SK-N-SH treated with all-trans-retinoic acid at 6 μM for 48 hours (cell line): ENCODE measurements at regions not wholly inside any gene's neighbourhood (a gene's known extent, or its start where the extent isn't known, plus 50 kb on each side); places are given as distances from the start of the nearest gene placed in this dataset.

Experiments used
- ATAC-seq: fragments of 200-7000 bp; cut with Tn5 transposase; 3 replicates; pipeline ENCODE4 v1.9.1; 2020; ENCODE audit warnings: mild to moderate bottlenecking, moderate library complexity
- ARNTL ChIP-seq: fragments of 450-650 bp; formaldehyde crosslinking; IDR thresholded peaks from 2 replicates; pipeline ENCODE4 v1.5.0; 2020; ENCODE audit warnings: low read depth, mild to moderate bottlenecking, moderate library complexity, borderline replicate concordance
- BACH2 ChIP-seq: fragments of 250-450 bp; sonication (Bioruptor Pico); IDR thresholded peaks from 2 replicates; pipeline ENCODE4 v1.9.0; 2021; ENCODE audit warnings: mild to moderate bottlenecking, borderline replicate concordance
- CSDC2 ChIP-seq: fragments of 250-450 bp; sonication (Bioruptor Pico); IDR thresholded peaks from 2 replicates; pipeline ENCODE4 v1.5.0; 2020; ENCODE audit warnings: mild to moderate bottlenecking, moderate library complexity
- ESRRG ChIP-seq: fragments of 250-450 bp; sonication (Bioruptor Pico); IDR thresholded peaks from 2 replicates; pipeline ENCODE4 v1.6.1; 2021; ENCODE audit warnings: mild to moderate bottlenecking
- PATZ1 ChIP-seq: fragments of 250-450 bp; sonication (Bioruptor Pico); IDR thresholded peaks from 2 replicates; pipeline ENCODE4 v1.8.0; 2020; ENCODE audit warnings: mild to moderate bottlenecking, moderate library complexity, borderline replicate concordance
- PPARA ChIP-seq: fragments of 250-450 bp; sonication (Bioruptor Pico); IDR thresholded peaks from 2 replicates; pipeline ENCODE4 v1.5.0; 2020; ENCODE audit warnings: mild to moderate bottlenecking, borderline replicate concordance
- TOX ChIP-seq: fragments of 250-450 bp; sonication (Bioruptor Pico); IDR thresholded peaks from 2 replicates; pipeline ENCODE4 v1.8.0; 2021; ENCODE audit warnings: mild to moderate bottlenecking, moderate library complexity, borderline replicate concordance
- ZC3H10 ChIP-seq: fragments of 250-450 bp; sonication (Bioruptor Pico); IDR thresholded peaks from 2 replicates; pipeline ENCODE4 v1.5.1; 2021; ENCODE audit warnings: mild to moderate bottlenecking, moderate library complexity
- ZFP30 ChIP-seq: fragments of 450-650 bp; formaldehyde crosslinking; IDR thresholded peaks from 2 replicates; pipeline ENCODE4 v1.5.0; 2022; ENCODE audit warnings: mild to moderate bottlenecking, moderate library complexity
- ZNF565 ChIP-seq: fragments of 450-650 bp; formaldehyde crosslinking; conservative IDR thresholded peaks from 2 replicates; pipeline ENCODE4 v1.5.0; 2020; ENCODE audit warnings: low read depth, mild to moderate bottlenecking, moderate library complexity
- ZNF70 ChIP-seq: fragments of 450-650 bp; formaldehyde crosslinking; IDR thresholded peaks from 2 replicates; pipeline ENCODE4 v1.5.0; 2020; ENCODE audit warnings: mild to moderate bottlenecking, moderate library complexity
- ZNF8 ChIP-seq: fragments of 450-650 bp; formaldehyde crosslinking; IDR thresholded peaks from 2 replicates; pipeline ENCODE4 v1.5.0; 2020; ENCODE audit warnings: mild to moderate bottlenecking, moderate library complexity
- TF ChIP-seq, protein P1 (sequence below): fragments of 250-450 bp; sonication (Bioruptor Pico); IDR thresholded peaks from 2 replicates; pipeline ENCODE4 v1.5.1; 2020; ENCODE audit warnings: low read depth, mild to moderate bottlenecking, moderate library complexity
- TF ChIP-seq, protein P2 (sequence below): fragments of 250-450 bp; sonication (Bioruptor Pico); IDR thresholded peaks from 2 replicates; pipeline ENCODE4 v1.5.0; 2020; ENCODE audit warnings: mild to moderate bottlenecking, moderate library complexity
- TF ChIP-seq, protein P3 (sequence below): fragments of 250-450 bp; sonication (Bioruptor Pico); IDR thresholded peaks from 2 replicates; pipeline ENCODE4 v1.8.0; 2021; ENCODE audit warnings: low read depth, mild to moderate bottlenecking, moderate library complexity, borderline replicate concordance

- TF ChIP-seq, protein P1, sequence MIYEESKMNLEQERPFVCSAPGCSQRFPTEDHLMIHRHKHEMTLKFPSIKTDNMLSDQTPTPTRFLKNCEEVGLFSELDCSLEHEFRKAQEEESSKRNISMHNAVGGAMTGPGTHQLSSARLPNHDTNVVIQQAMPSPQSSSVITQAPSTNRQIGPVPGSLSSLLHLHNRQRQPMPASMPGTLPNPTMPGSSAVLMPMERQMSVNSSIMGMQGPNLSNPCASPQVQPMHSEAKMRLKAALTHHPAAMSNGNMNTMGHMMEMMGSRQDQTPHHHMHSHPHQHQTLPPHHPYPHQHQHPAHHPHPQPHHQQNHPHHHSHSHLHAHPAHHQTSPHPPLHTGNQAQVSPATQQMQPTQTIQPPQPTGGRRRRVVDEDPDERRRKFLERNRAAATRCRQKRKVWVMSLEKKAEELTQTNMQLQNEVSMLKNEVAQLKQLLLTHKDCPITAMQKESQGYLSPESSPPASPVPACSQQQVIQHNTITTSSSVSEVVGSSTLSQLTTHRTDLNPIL (CRISPR knock-in tag), result no peak
- TF ChIP-seq PATZ1 (CRISPR knock-in tag), result no peak
Measured at GRCh38 chr2:128774320-128775216, 455.9 kb upstream of the HS6ST1 start (continued).

DNA sequence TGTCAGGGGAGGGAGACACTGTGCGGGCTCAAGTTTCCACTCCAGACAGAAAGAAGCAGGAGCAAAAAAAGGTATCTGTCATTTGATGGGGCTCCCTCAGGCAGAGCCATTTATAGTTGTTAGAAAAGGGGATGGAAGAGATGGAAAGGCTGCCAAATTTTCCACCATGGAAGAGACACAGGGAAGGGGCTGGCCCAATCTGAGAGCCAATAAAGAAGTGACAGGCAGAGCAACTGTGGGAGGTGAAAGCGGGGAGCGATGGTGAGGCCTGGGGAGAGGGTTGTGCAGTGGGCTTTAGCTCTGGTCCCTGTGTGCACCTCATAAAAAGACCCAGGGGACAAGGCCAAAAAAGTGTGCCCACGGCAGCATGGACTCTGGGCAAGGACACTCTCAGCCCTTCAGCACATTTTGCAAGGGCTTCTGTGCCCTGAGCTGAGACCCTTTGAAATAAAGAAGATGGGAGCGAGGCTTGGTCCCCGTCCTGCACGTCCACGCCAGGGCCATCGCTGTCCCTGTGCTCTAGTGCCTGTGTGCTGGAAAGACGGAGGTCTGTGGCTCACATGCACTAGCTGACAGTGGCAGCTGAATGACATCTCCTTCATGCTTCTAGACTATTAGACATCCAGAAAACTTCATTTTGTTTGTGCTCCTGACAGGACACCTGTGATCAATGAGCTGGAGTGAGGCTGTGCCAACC is 456.7 kb upstream of the HS6ST1 start:
- ATAC-seq, result no peak
- TF ChIP-seq ZC3H10 (CRISPR knock-in tag) (no peak), ZNF70 (no peak)
- TF ChIP-seq, protein P1 (CRISPR knock-in tag), result no peak
- TF ChIP-seq, all 23 proteins: peak for 0

GRCh38 chr2:128775914-128776285 is 457.2 kb upstream of the HS6ST1 start:
- no peak for ATAC-seq
- TF ChIP-seq, protein P2, sequence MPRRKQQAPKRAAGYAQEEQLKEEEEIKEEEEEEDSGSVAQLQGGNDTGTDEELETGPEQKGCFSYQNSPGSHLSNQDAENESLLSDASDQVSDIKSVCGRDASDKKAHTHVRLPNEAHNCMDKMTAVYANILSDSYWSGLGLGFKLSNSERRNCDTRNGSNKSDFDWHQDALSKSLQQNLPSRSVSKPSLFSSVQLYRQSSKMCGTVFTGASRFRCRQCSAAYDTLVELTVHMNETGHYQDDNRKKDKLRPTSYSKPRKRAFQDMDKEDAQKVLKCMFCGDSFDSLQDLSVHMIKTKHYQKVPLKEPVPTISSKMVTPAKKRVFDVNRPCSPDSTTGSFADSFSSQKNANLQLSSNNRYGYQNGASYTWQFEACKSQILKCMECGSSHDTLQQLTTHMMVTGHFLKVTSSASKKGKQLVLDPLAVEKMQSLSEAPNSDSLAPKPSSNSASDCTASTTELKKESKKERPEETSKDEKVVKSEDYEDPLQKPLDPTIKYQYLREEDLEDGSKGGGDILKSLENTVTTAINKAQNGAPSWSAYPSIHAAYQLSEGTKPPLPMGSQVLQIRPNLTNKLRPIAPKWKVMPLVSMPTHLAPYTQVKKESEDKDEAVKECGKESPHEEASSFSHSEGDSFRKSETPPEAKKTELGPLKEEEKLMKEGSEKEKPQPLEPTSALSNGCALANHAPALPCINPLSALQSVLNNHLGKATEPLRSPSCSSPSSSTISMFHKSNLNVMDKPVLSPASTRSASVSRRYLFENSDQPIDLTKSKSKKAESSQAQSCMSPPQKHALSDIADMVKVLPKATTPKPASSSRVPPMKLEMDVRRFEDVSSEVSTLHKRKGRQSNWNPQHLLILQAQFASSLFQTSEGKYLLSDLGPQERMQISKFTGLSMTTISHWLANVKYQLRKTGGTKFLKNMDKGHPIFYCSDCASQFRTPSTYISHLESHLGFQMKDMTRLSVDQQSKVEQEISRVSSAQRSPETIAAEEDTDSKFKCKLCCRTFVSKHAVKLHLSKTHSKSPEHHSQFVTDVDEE (CRISPR knock-in tag), result no peak
- TF ChIP-seq BACH2 (CRISPR knock-in tag) (no peak), TOX (CRISPR knock-in tag) (no peak), ZFP30 (no peak), PATZ1 (CRISPR knock-in tag) (no peak), ZNF8 (no peak), ARNTL (no peak), ESRRG (CRISPR knock-in tag) (no peak), PPARA (CRISPR knock-in tag) (no peak), ZNF565 (CRISPR knock-in tag) (no peak), CSDC2 (CRISPR knock-in tag) (no peak)
- TF ChIP-seq, protein P3, sequence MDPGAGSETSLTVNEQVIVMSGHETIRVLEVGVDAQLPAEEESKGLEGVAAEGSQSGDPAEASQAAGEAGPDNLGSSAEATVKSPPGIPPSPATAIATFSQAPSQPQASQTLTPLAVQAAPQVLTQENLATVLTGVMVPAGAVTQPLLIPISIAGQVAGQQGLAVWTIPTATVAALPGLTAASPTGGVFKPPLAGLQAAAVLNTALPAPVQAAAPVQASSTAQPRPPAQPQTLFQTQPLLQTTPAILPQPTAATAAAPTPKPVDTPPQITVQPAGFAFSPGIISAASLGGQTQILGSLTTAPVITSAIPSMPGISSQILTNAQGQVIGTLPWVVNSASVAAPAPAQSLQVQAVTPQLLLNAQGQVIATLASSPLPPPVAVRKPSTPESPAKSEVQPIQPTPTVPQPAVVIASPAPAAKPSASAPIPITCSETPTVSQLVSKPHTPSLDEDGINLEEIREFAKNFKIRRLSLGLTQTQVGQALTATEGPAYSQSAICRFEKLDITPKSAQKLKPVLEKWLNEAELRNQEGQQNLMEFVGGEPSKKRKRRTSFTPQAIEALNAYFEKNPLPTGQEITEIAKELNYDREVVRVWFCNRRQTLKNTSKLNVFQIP (CRISPR knock-in tag), result no peak
